Esophagus squamous epithelium (tissue), 4 donors: ENCODE measurements at regions not wholly inside any gene's neighbourhood (a gene's known extent, or its start where the extent isn't known, plus 50 kb on each side); places are given as distances from the start of the nearest gene placed in this dataset.

ENCODE experiments used
- CTCF ChIP-seq, 6 experiments: fragments of 450-650 bp in 4 of 6; fragments of 200-600 bp in 2 of 6; sonication (generic) in 2 of 6; IDR thresholded peaks; one replicate each; pipeline ENCODE4 v1.5.1; 2016 to 2019; ENCODE audit warnings: antibody characterized with exemption in 6 of 6, mild to moderate bottlenecking in 4 of 6, moderate library complexity in 4 of 6
- POLR2A ChIP-seq, 4 donors: fragments of 450-650 bp; IDR thresholded peaks; one replicate each; pipeline ENCODE4 v1.6.1; 2017; ENCODE audit warnings: antibody characterized with exemption in 4 of 4, mild to moderate bottlenecking in 4 of 4, moderate library complexity in 3 of 4

GRCh38 chr14:101476258-101476915 lies 84.9 kb upstream of the DIO3 start:
- TF ChIP-seq CTCF (IDR thresholded peaks at IDR 0.05) (no peak), POLR2A (IDR thresholded peaks at IDR 0.05) (no peak)
